LNCaP clone FGC (cell line): ENCODE measurements at regions not wholly inside any gene's neighbourhood (a gene's known extent, or its start where the extent isn't known, plus 50 kb on each side); places are given as distances from the start of the nearest gene placed in this dataset.

Source experiments
- DNase-seq: peaks from one replicate; pipeline ENCODE4 v3.0.0-alpha.2; 2011; ENCODE audit warnings: low read depth
- H3K4me3 ChIP-seq: 2 replicates; pipeline ENCODE4 v1.5.1; 2011; ENCODE audit warnings: mild to moderate bottlenecking, low read depth, low read length, control low read depth
- CTCF ChIP-seq: IDR thresholded peaks from 2 replicates; pipeline ENCODE4 v1.5.1; 2012; ENCODE audit warnings: mild to moderate bottlenecking; ENCODE audit not compliant: control insufficient read depth, insufficient read depth; ENCODE audit errors: extremely low read depth

- H3K4me3 ChIP-seq = no peak overlapping the region
- peak; percentile 27 for DNase-seq
- TF ChIP-seq CTCF = peak; percentile 82
Observed at GRCh38 chr19:31676271-31677004, 327.2 kb upstream of the TSHZ3 start.

GRCh38 chr19:31678421-31678820, 329.2 kb upstream of the TSHZ3 start:
- no peak overlapping the region for H3K4me3 ChIP-seq
- no peak for TF ChIP-seq CTCF
- DNase-seq = no peak

- no peak for DNase-seq
- H3K4me3 ChIP-seq = no peak overlapping the region
- TF ChIP-seq CTCF = no peak
Observed at GRCh38 chr19:31681121-31681520, 331.9 kb upstream of the TSHZ3 start.

- no peak for DNase-seq
- TF ChIP-seq CTCF = no peak
Observed at GRCh38 chr19:31693131-31693932, 344.1 kb upstream of the TSHZ3 start.

GRCh38 chr19:31693933-31694269, 344.7 kb upstream of the TSHZ3 start:
- no peak for DNase-seq
- no peak for TF ChIP-seq CTCF
- H3K4me3 ChIP-seq = no peak overlapping the region

More at GRCh38 chr19:31693131-31693932, 344.1 kb upstream of the TSHZ3 start:
- no peak overlapping the region for H3K4me3 ChIP-seq

GRCh38 chr19:31694761-31695160, 345.5 kb upstream of the TSHZ3 start:
- TF ChIP-seq CTCF = no peak
- H3K4me3 ChIP-seq = no peak overlapping the region
- no peak for DNase-seq
